Fibroblast of villous mesenchyme (primary cell): ENCODE measurements at regions not wholly inside any gene's neighbourhood (a gene's known extent, or its start where the extent isn't known, plus 50 kb on each side); places are given as distances from the start of the nearest gene placed in this dataset.

Source experiments
- DNase-seq: peaks from one replicate; pipeline ENCODE4 v3.0.0-alpha.2; 2010; ENCODE audit warnings: low read depth
- H3K4me3 ChIP-seq: 2 replicates; pipeline ENCODE4 v1.5.1; 2011; ENCODE audit warnings: low read depth, mild to moderate bottlenecking, low read length
- CTCF ChIP-seq: IDR thresholded peaks from 2 replicates; pipeline ENCODE4 v1.5.1; 2012; ENCODE audit warnings: low read depth, mild to moderate bottlenecking, low read length; ENCODE audit not compliant: insufficient read depth

GRCh38 chr3:165462636-165463334 is 266.6 kb upstream of the SLITRK3 start:
- no peak for DNase-seq
- H3K4me3 ChIP-seq: no peak overlapping the region
- TF ChIP-seq CTCF: no peak

DNA sequence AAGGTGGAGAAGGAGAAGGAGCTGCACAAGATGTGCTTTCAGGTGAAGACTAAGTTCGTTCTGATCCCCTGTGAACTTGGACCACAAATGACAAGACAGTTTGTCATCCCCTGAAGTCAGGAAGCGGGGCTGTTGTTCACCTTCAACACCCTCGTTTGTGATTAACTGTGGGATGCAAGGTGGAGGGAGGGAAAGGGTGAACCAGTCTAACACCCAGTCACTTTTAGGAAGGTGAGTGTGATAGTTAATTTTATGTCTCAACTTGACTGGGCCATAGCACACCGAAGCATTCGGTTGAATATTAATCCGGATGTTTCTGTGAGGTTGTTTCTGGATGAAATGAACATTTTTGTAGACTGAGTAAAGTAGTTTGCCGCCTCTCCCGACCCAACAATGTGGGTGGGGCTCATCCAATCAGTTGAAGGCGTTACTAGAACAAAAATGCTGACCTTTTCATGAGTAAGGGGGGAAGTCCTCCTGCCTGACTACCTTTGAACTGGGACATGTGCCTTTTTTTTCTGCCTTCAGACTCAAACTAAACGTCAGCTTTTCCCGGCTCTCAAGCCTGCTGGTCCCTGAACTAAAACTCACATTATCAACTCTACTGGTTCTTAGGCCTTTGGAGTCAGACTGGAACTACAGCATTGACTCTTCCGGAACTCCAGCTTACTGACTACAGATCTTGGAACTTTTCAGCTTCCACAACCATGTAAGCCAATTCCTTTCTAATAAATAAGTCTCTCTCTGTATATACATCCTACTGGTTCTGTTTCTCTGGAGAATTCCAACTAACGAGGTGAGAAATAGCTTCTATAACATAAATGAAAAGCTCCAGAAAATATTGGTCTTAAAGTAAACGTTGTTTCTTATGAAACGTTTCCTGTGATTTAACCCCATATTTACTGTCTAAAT is 264.0 kb upstream of the SLITRK3 start:
- DNase-seq: no peak
- H3K4me3 ChIP-seq: no peak overlapping the region
- no peak for TF ChIP-seq CTCF

DNA sequence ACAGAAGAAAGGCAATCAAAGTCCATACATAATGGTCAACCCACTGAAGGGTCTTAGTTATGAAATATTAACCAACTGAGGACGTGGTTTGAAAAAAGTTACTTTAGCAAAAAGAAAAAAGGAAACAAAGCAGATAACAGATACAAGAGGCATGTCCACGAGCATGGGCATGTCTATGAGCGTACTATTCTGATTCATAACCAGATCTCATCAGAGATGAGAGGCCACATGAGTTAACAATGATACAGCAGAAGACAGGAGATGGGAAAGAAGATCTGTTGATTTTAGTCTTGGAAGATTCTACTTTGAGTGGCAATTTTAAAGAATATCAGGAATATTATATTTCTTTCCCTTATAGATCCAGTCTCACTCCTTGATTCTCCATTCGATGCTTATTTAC is 262.9 kb upstream of the SLITRK3 start:
- no peak for DNase-seq
- no peak for TF ChIP-seq CTCF
- no peak overlapping the region for H3K4me3 ChIP-seq

DNA sequence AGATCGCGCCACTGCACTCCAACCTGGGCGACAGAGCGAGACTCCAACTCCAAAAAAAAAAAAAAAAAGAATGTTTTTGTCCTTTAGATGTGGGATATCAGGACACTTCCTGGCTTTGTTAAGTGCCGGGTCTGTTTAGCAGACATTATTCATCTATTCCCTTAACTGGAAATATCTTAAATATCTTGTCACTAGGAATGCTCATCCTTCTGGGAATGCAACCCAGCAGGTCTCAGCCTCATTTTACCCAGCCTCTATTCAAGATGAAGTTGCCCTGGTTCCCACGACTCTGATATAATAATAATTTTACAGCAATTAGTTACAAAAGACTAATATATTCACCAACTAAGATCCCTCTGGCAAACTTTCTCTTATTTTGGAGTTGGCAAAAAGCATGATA is 260.9 kb upstream of the SLITRK3 start:
- TF ChIP-seq CTCF: no peak
- no peak for DNase-seq
- no peak overlapping the region for H3K4me3 ChIP-seq

GRCh38 chr3:165455793-165456192 is 259.6 kb upstream of the SLITRK3 start:
- no peak for DNase-seq
- no peak for TF ChIP-seq CTCF
- H3K4me3 ChIP-seq: no peak overlapping the region

GRCh38 chr3:165455360-165455759 is 259.2 kb upstream of the SLITRK3 start:
- no peak overlapping the region for H3K4me3 ChIP-seq
- no peak for TF ChIP-seq CTCF
- DNase-seq: no peak
